SU-DHL-6 (cell line): ENCODE measurements at regions not wholly inside any gene's neighbourhood (a gene's known extent, or its start where the extent isn't known, plus 50 kb on each side); places are given as distances from the start of the nearest gene placed in this dataset.

Experiments used
- H2AFZ ChIP-seq: fragments of 200-600 bp; sonication (generic); 2 replicates; pipeline ENCODE4 v1.6.1; 2014; ENCODE audit warnings: low read depth, mild to moderate bottlenecking, moderate library complexity, mixed read lengths, antibody characterized with exemption, low read length; ENCODE audit not compliant: severe bottlenecking
- H3F3A ChIP-seq: fragments of 200-600 bp; shearing (Covaris generic); 2 replicates; pipeline ENCODE4 v1.6.0; 2016; ENCODE audit warnings: antibody characterized with exemption, mild to moderate bottlenecking; ENCODE audit not compliant: insufficient read depth
- H3K27ac ChIP-seq: fragments of 200-600 bp; sonication (generic); 2 replicates; pipeline ENCODE4 v1.5.1; 2016; ENCODE audit warnings: low read depth, mild to moderate bottlenecking, low read length, moderate library complexity, mixed read lengths
- H3K27me3 ChIP-seq: fragments of 200-600 bp; sonication (generic), shearing (Covaris generic); 2 replicates; pipeline ENCODE4 v1.6.0; 2014; ENCODE audit warnings: mild to moderate bottlenecking, low read length
- H3K36me3 ChIP-seq: fragments of 200-600 bp; sonication (generic); 2 replicates; pipeline ENCODE4 v1.6.1; 2014; ENCODE audit warnings: mild to moderate bottlenecking, low read length, mixed read lengths
- H3K4me2 ChIP-seq: fragments of 300-600, 200-600 bp; shearing (Covaris generic), sonication (generic); 2 replicates; pipeline ENCODE4 v1.6.0; 2014; ENCODE audit warnings: low read length, low read depth, mild to moderate bottlenecking; ENCODE audit not compliant: poor library complexity, severe bottlenecking
- H3K4me3 ChIP-seq: fragments of 200-600 bp; sonication (generic); 2 replicates; pipeline ENCODE4 v1.5.1; 2014; ENCODE audit warnings: antibody characterized with exemption, low read length, mild to moderate bottlenecking, mixed read lengths; ENCODE audit not compliant: insufficient read depth, poor library complexity, severe bottlenecking
- H3K79me2 ChIP-seq: fragments of 200-600 bp; sonication (generic); 2 replicates; pipeline ENCODE4 v1.6.1; 2014; ENCODE audit warnings: mild to moderate bottlenecking, low read length, moderate library complexity; ENCODE audit not compliant: insufficient read depth
- H3K9ac ChIP-seq: fragments of 200-600 bp; sonication (generic); 2 replicates; pipeline ENCODE4 v1.7.0; 2014; ENCODE audit warnings: mild to moderate bottlenecking, low read length
- H3K9me2 ChIP-seq: fragments of 200-600 bp; sonication (generic); replicated peaks from 2 replicates; pipeline ENCODE4 v1.6.1; 2014; ENCODE audit warnings: low read length; ENCODE audit not compliant: insufficient read depth
- H3K9me3 ChIP-seq: fragments of 200-600 bp; sonication (generic); 2 replicates; pipeline ENCODE4 v1.6.1; 2014; ENCODE audit warnings: low read length, mixed read lengths; ENCODE audit not compliant: insufficient read depth
- H4K20me1 ChIP-seq: fragments of 200-600 bp; sonication (generic); 2 replicates; pipeline ENCODE4 v1.6.1; 2014; ENCODE audit warnings: low read depth, mild to moderate bottlenecking, antibody characterized with exemption, low read length, moderate library complexity, mixed read lengths
- EZH2phosphoT487 ChIP-seq: fragments of 200-600 bp; sonication (generic), shearing (Covaris generic); conservative IDR thresholded peaks from 2 replicates; pipeline ENCODE4 v1.6.1; 2018; ENCODE audit warnings: mild to moderate bottlenecking, antibody characterized with exemption, low read length, moderate library complexity, mixed read lengths
- TF ChIP-seq, protein P1 (sequence below): fragments of 200-600 bp; sonication (generic); IDR thresholded peaks from one replicate; pipeline ENCODE4 v1.5.1; 2017; ENCODE audit warnings: antibody characterized with exemption, mild to moderate bottlenecking, low read length, moderate library complexity; ENCODE audit not compliant: insufficient read depth, poor library complexity, severe bottlenecking

DNA sequence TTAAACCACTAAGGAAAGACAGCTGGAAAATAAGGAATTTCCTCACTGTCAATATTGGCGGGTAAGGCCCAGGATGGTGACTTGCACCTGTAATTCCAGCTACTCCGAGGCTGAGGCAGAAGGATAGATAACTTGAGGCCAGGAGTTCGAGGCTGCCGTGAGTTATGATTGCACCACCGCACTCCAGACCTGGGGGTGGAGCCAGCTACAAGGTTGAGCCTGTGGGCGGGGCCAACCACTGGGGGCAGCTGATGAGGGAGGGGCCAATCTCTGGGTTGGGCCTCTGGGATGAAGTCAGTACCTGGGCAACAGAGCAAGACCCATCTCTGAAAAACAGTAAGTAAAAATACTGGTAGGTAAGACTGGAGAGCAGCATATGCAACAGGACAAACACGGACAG, 80.1 kb upstream of the ADO start:
- H3K79me2 ChIP-seq = no peaks in the 10 kb centered on the region
- no peak overlapping the region for H3K4me3 ChIP-seq
- H2AFZ ChIP-seq = no peak overlapping the region
- no peaks in the 10 kb centered on the region for H3K9me3 ChIP-seq
- TF ChIP-seq, protein P1, sequence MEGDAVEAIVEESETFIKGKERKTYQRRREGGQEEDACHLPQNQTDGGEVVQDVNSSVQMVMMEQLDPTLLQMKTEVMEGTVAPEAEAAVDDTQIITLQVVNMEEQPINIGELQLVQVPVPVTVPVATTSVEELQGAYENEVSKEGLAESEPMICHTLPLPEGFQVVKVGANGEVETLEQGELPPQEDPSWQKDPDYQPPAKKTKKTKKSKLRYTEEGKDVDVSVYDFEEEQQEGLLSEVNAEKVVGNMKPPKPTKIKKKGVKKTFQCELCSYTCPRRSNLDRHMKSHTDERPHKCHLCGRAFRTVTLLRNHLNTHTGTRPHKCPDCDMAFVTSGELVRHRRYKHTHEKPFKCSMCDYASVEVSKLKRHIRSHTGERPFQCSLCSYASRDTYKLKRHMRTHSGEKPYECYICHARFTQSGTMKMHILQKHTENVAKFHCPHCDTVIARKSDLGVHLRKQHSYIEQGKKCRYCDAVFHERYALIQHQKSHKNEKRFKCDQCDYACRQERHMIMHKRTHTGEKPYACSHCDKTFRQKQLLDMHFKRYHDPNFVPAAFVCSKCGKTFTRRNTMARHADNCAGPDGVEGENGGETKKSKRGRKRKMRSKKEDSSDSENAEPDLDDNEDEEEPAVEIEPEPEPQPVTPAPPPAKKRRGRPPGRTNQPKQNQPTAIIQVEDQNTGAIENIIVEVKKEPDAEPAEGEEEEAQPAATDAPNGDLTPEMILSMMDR = no peak
- TF ChIP-seq EZH2phosphoT487 = no peak
- H4K20me1 ChIP-seq = no peaks in the 10 kb centered on the region
- H3K36me3 ChIP-seq = no peaks in the 10 kb centered on the region
- H3F3A ChIP-seq = no peaks in the 10 kb centered on the region
- H3K9me2 ChIP-seq = no peaks in the 10 kb centered on the region
- no peak overlapping the region for H3K9ac ChIP-seq
- no peak overlapping the region for H3K4me2 ChIP-seq
- H3K27ac ChIP-seq = no peak overlapping the region
- H3K27me3 ChIP-seq = no peaks in the 10 kb centered on the region

DNA sequence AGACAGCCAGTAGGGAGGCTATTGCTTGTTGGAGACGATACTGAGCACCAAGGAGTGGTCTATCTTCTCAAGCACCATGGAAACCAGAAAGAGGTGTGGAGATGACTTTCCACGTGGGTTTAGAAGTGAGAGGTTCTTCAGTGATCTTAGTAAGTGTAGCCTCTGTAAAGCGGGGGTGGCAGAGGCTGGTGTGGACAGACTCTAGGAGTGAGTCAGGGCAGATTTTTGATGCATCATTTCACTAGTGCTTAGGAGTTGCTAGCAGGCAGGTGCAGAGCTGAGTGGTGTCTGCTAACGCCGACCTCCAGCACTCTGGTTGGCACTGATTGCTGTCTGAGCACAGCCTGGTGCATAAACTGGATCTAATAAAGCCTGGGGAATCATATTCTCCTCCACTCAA, 78.4 kb upstream of the ADO start:
- Histone ChIP-seq H3K9ac (no peak overlapping the region), H3F3A (no peaks in the 10 kb centered on the region), H3K9me3 (no peaks in the 10 kb centered on the region), H3K9me2 (no peaks in the 10 kb centered on the region), H3K27ac (no peak overlapping the region), H3K79me2 (no peaks in the 10 kb centered on the region), H3K36me3 (no peaks in the 10 kb centered on the region), H2AFZ (no peak overlapping the region), H3K4me2 (no peak overlapping the region), H4K20me1 (no peaks in the 10 kb centered on the region), H3K27me3 (no peaks in the 10 kb centered on the region), H3K4me3 (no peak overlapping the region)
- TF ChIP-seq EZH2phosphoT487 = no peak
- TF ChIP-seq, protein P1 = no peak

DNA sequence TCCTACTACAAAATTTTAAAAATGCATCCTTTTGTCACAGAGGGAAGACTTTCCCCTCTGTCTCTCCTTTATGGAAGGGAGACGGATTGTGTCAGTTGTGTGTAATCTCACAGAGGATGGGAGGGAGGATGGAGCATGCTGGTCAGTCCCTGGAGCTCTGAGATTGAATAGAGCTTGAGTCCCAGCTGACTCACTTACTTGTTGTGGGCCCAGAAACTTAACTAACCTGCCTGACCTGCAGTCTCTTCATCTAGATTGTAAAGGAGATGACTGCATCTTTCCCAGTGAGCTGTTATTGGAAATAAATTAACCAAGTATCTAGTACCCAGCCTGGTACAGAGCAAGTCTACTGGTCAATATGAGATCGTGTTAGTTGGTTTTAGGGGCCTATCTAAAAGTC, 77.9 kb upstream of the ADO start:
- Histone ChIP-seq H3K9ac (no peak overlapping the region), H2AFZ (no peak overlapping the region), H4K20me1 (no peaks in the 10 kb centered on the region), H3F3A (no peaks in the 10 kb centered on the region), H3K9me2 (no peaks in the 10 kb centered on the region), H3K4me3 (no peak overlapping the region), H3K4me2 (no peak overlapping the region), H3K27ac (no peak overlapping the region), H3K9me3 (no peaks in the 10 kb centered on the region), H3K79me2 (no peaks in the 10 kb centered on the region), H3K27me3 (no peaks in the 10 kb centered on the region), H3K36me3 (no peaks in the 10 kb centered on the region)
- TF ChIP-seq, protein P1 = no peak
- no peak for TF ChIP-seq EZH2phosphoT487

- no peak overlapping the region for H3K4me2 ChIP-seq
- H3F3A ChIP-seq = no peaks in the 10 kb centered on the region
- no peaks in the 10 kb centered on the region for H3K9me2 ChIP-seq
- H3K27me3 ChIP-seq = no peaks in the 10 kb centered on the region
- no peak overlapping the region for H2AFZ ChIP-seq
- TF ChIP-seq EZH2phosphoT487 = no peak
- no peak overlapping the region for H3K27ac ChIP-seq
- H3K36me3 ChIP-seq = no peaks in the 10 kb centered on the region
- H4K20me1 ChIP-seq = no peaks in the 10 kb centered on the region
- no peaks in the 10 kb centered on the region for H3K79me2 ChIP-seq
- H3K4me3 ChIP-seq = no peak overlapping the region
- H3K9me3 ChIP-seq = no peaks in the 10 kb centered on the region
- no peak overlapping the region for H3K9ac ChIP-seq
Observed at GRCh38 chr10:62727934-62728333, 76.6 kb upstream of the ADO start.
